Common myeloid progenitor, CD34-positive (primary cell): ENCODE measurements at regions not wholly inside any gene's neighbourhood (a gene's known extent, or its start where the extent isn't known, plus 50 kb on each side); places are given as distances from the start of the nearest gene placed in this dataset.
"Not testable (repeated sequence)": the region's sequence is repeated elsewhere in the genome, so short reads cannot be mapped to it uniquely, and the experiment has no call there.

Experiments
- CTCF ChIA-PET: fragments of 350-600 bp; sonication (Branson Sonifier 250); formaldehyde crosslinking; loops from one replicate; lab custom pipeline; 2021; ENCODE audit warnings: antibody characterized with exemption; lab: Charles Lee
- POLR2A ChIA-PET: fragments of 350-600 bp; sonication (Branson Sonifier 250); formaldehyde crosslinking; loops from one replicate; lab custom pipeline; 2021; ENCODE audit warnings: antibody characterized with exemption; lab: Charles Lee
- DNase-seq, 3 donors: peaks; one replicate each; pipeline versions ENCODE4 v3.0.0 to v3.0.0-alpha.2; 2013
- H3K27ac ChIP-seq, 2 experiments: 1 replicate in 1 of 2; 2 replicates in 1 of 2; pipeline ENCODE4 v1.7.0; 2013; ENCODE audit warnings: inconsistent platforms in 2 of 2, low read length in 2 of 2, mild to moderate bottlenecking in 2 of 2, low read depth in 1 of 2, moderate library complexity in 1 of 2; ENCODE audit not compliant: severe bottlenecking in 2 of 2, insufficient read depth in 1 of 2, poor library complexity in 1 of 2
- H3K27me3 ChIP-seq, 5 experiments: replicated peaks in 2 of 5; 1 replicate in 3 of 5; 2 replicates in 2 of 5; pipeline versions ENCODE4 v1.6.1 to v1.7.0; 2013; ENCODE audit warnings: low read length in 4 of 5, mild to moderate bottlenecking in 2 of 5, moderate library complexity in 2 of 5, inconsistent platforms in 1 of 5; ENCODE audit not compliant: insufficient read depth in 5 of 5, control insufficient read depth in 4 of 5
- H3K36me3 ChIP-seq, 4 experiments: 1 replicate in 2 of 4; 2 replicates in 2 of 4; pipeline versions ENCODE4 v1.6.1 to v1.7.0; 2013; ENCODE audit warnings: low read length in 3 of 4, control low read depth in 1 of 4, mild to moderate bottlenecking in 1 of 4; ENCODE audit not compliant: control insufficient read depth in 4 of 4, insufficient read depth in 4 of 4
- H3K4me1 ChIP-seq, 4 experiments: 1 replicate in 3 of 4; 2 replicates in 1 of 4; pipeline versions ENCODE4 v1.6.1 to v1.7.1; 2013; ENCODE audit warnings: low read length in 3 of 4, mild to moderate bottlenecking in 3 of 4, control low read depth in 1 of 4, inconsistent platforms in 1 of 4, moderate library complexity in 1 of 4; ENCODE audit not compliant: control insufficient read depth in 4 of 4, insufficient read depth in 4 of 4; ENCODE audit errors: control extremely low read depth in 1 of 4
- H3K4me3 ChIP-seq, 7 experiments: 1 replicate in 4 of 7; 2 replicates in 3 of 7; pipeline versions ENCODE4 v1.5.1 to v1.7.0; 2013; ENCODE audit warnings: mild to moderate bottlenecking in 7 of 7, low read length in 6 of 7, moderate library complexity in 6 of 7, inconsistent platforms in 2 of 7, low read depth in 2 of 7, control low read depth in 1 of 7; ENCODE audit not compliant: insufficient read depth in 4 of 7, control insufficient read depth in 1 of 7; ENCODE audit errors: extremely low read depth in 1 of 7
- H3K9me3 ChIP-seq, 5 experiments: 1 replicate in 4 of 5; 2 replicates in 1 of 5; pipeline versions ENCODE4 v1.6.1 to v1.7.1; 2013; ENCODE audit warnings: low read length in 4 of 5, mild to moderate bottlenecking in 2 of 5, inconsistent platforms in 1 of 5, low read depth in 1 of 5, moderate library complexity in 1 of 5; ENCODE audit not compliant: control insufficient read depth in 4 of 5, insufficient read depth in 2 of 5; ENCODE audit errors: control extremely low read depth in 1 of 5
- WGBS: methylation state at CpG from one replicate; pipeline ENCODE4 v1.1.5; 2013; ENCODE audit not compliant: insufficient coverage; 5-methylcytosine and 5-hydroxymethylcytosine counted together

- H3K9me3 ChIP-seq, H3K4me3 ChIP-seq, H3K27ac ChIP-seq, H3K27me3 ChIP-seq, H3K4me1 ChIP-seq, DNase-seq, POLR2A ChIA-PET, H3K36me3 ChIP-seq: not testable (repeated sequence)
- CTCF ChIA-PET, result interaction anchor here (1.0 kb wide), 1 partner anchor 362 kb away, joined by 3 read pairs; no protein-coding TSS in a partner anchor
- 100% methylated on average over 1 of the region's 3 CpGs for WGBS
These were observed 157.5 kb downstream of the LEPR start for GRCh38 chr1:65577982-65578381.

- Histone ChIP-seq H3K27me3 (no peaks in the 10 kb centered on the region), H3K27ac (no peak overlapping the region), H3K9me3 (peaks cover 0 to 6% (median 0%) of the 10 kb centered on the region in 5 experiments), H3K4me1 (no peaks in the 10 kb centered on the region), H3K4me3 (no peak overlapping the region), H3K36me3 (no peaks in the 10 kb centered on the region)
- DNase-seq, result no peak
- 100% methylated on average over 2 of the region's 2 CpGs for WGBS
- ChIA-PET POLR2A (no interaction called here), CTCF (interaction anchor here (1.0 kb wide), 1 partner anchor 179 kb away, joined by 3 read pairs; no protein-coding TSS in a partner anchor)
These were observed 160.7 kb downstream of the LEPR start for GRCh38 chr1:65581119-65581518.

- CTCF ChIA-PET, result no interaction called here
- no peak overlapping the region for H3K4me3 ChIP-seq
- no peaks in the 10 kb centered on the region for H3K27me3 ChIP-seq
- DNase-seq, result no peak
- H3K36me3 ChIP-seq, result no peaks in the 10 kb centered on the region
- POLR2A ChIA-PET, result no interaction called here
- WGBS, result 100% methylated on average over 1 of the region's 2 CpGs
- no peak overlapping the region for H3K27ac ChIP-seq
- peaks cover 0 to 6% (median 0%) of the 10 kb centered on the region in 5 experiments for H3K9me3 ChIP-seq
- H3K4me1 ChIP-seq, result no peaks in the 10 kb centered on the region
These were observed 163.9 kb downstream of the LEPR start for GRCh38 chr1:65584399-65584798.

GRCh38 chr1:65590279-65590678 is 169.8 kb downstream of the LEPR start:
- Histone ChIP-seq H3K27me3 (no peaks in the 10 kb centered on the region), H3K4me3 (no peak overlapping the region), H3K4me1 (no peaks in the 10 kb centered on the region), H3K9me3 (peaks cover 0 to 2% (median 0%) of the 10 kb centered on the region in 5 experiments), H3K27ac (no peak overlapping the region), H3K36me3 (no peaks in the 10 kb centered on the region)
- no peak for DNase-seq
- no CpG with 5 or more reads among the region's 2 CpGs for WGBS
- ChIA-PET POLR2A (no interaction called here), CTCF (no interaction called here)

- CTCF ChIA-PET, result interaction anchor here (0.7 kb wide), 1 partner anchor 42 kb away, joined by 4 read pairs; no protein-coding TSS in a partner anchor
These were observed 173.0 kb downstream of the LEPR start for GRCh38 chr1:65593516-65593915.

GRCh38 chr1:65595724-65596123 is 175.3 kb downstream of the LEPR start:
- peaks cover 0 to 1% (median 0%) of the 10 kb centered on the region in 5 experiments for H3K9me3 ChIP-seq

More at GRCh38 chr1:65593516-65593915, 173.0 kb downstream of the LEPR start:
- WGBS, result no CpG with 5 or more reads among the region's 2 CpGs
- no peaks in the 10 kb centered on the region for H3K4me1 ChIP-seq
- POLR2A ChIA-PET, result no interaction called here
- no peak for DNase-seq
- H3K27ac ChIP-seq, result no peak overlapping the region
- no peaks in the 10 kb centered on the region for H3K36me3 ChIP-seq
- no peak overlapping the region for H3K4me3 ChIP-seq
- peaks cover 0 to 2% (median 0%) of the 10 kb centered on the region in 5 experiments for H3K9me3 ChIP-seq
- no peaks in the 10 kb centered on the region for H3K27me3 ChIP-seq

GRCh38 chr1:65596768-65597167 is 176.3 kb downstream of the LEPR start:
- H3K27ac ChIP-seq, result no peak overlapping the region
- H3K4me3 ChIP-seq, result no peak overlapping the region
- POLR2A ChIA-PET, result no interaction called here
- CTCF ChIA-PET, result no interaction called here
- peaks cover 0 to 2% (median 0%) of the 10 kb centered on the region in 4 experiments for H3K4me1 ChIP-seq
- H3K27me3 ChIP-seq, result no peaks in the 10 kb centered on the region
- 100% methylated on average over 2 of the region's 2 CpGs for WGBS
- no peak for DNase-seq
- H3K36me3 ChIP-seq, result no peaks in the 10 kb centered on the region
- peaks cover 0 to under 1% (median 0%) of the 10 kb centered on the region in 5 experiments for H3K9me3 ChIP-seq

More at GRCh38 chr1:65595724-65596123, 175.3 kb downstream of the LEPR start:
- ChIA-PET POLR2A (no interaction called here), CTCF (no interaction called here)
- no CpG with 5 or more reads among the region's 2 CpGs for WGBS
- Histone ChIP-seq H3K4me3 (no peak overlapping the region), H3K27me3 (no peaks in the 10 kb centered on the region), H3K4me1 (peaks cover 0 to 2% (median 0%) of the 10 kb centered on the region in 4 experiments), H3K36me3 (no peaks in the 10 kb centered on the region), H3K27ac (no peak overlapping the region)
- DNase-seq, result no peak
